Spleen (tissue), 11 donors: ENCODE measurements at regions not wholly inside any gene's neighbourhood (a gene's known extent, or its start where the extent isn't known, plus 50 kb on each side); places are given as distances from the start of the nearest gene placed in this dataset.

Source experiments
- DNase-seq: peaks from one replicate; pipeline ENCODE4 v3.0.0-alpha.2; 2020
- H3K27ac ChIP-seq, 8 donors: fragments of 200-600 bp; sonication (generic) in 7 of 8; 1 replicate in 4 of 8; 2 replicates in 4 of 8; pipeline versions ENCODE4 v1.5.0 to v1.8.0; 2016 to 2021; ENCODE audit warnings: inconsistent platforms in 4 of 8, mild to moderate bottlenecking in 4 of 8, moderate library complexity in 1 of 8
- H3K27me3 ChIP-seq, 7 donors: fragments of 200-600 bp; sonication (generic) in 6 of 7; replicated peaks in 1 of 7; 1 replicate in 4 of 7; 2 replicates in 3 of 7; pipeline versions ENCODE4 v1.5.0 to v1.8.0; 2016 to 2021; ENCODE audit warnings: inconsistent platforms in 3 of 7, mild to moderate bottlenecking in 1 of 7
- H3K36me3 ChIP-seq, 6 donors: fragments of 200-600 bp; sonication (generic) in 5 of 6; 1 replicate in 4 of 6; 2 replicates in 2 of 6; pipeline versions ENCODE4 v1.5.0 to v1.8.0; 2016 to 2021; ENCODE audit warnings: inconsistent platforms in 2 of 6
- H3K4me1 ChIP-seq, 6 donors: fragments of 200-600 bp; sonication (generic) in 5 of 6; 1 replicate in 3 of 6; 2 replicates in 3 of 6; pipeline versions ENCODE4 v1.5.0 to v1.8.0; 2016 to 2021; ENCODE audit warnings: inconsistent platforms in 3 of 6
- H3K4me3 ChIP-seq, 8 donors: fragments of 200-600 bp; sonication (generic) in 7 of 8; 1 replicate in 4 of 8; 2 replicates in 4 of 8; pipeline versions ENCODE4 v1.5.0 to v1.8.0; 2016 to 2021; ENCODE audit warnings: inconsistent platforms in 4 of 8, mild to moderate bottlenecking in 4 of 8, moderate library complexity in 2 of 8
- H3K9me3 ChIP-seq, 8 donors: fragments of 200-600 bp; sonication (generic) in 7 of 8; 1 replicate in 4 of 8; 2 replicates in 4 of 8; pipeline versions ENCODE4 v1.5.0 to v1.8.0; 2016 to 2021; ENCODE audit warnings: inconsistent platforms in 4 of 8
- POLR2A ChIP-seq, 3 donors: fragments of 450-650 bp; IDR thresholded peaks; one replicate each; pipeline ENCODE4 v1.5.1; 2017; ENCODE audit warnings: antibody characterized with exemption in 3 of 3, mild to moderate bottlenecking in 1 of 3
- POLR2AphosphoS5 ChIP-seq, 3 donors: sonication (generic); formaldehyde crosslinking; IDR thresholded peaks; one replicate each; pipeline ENCODE4 v1.5.1; 2017; ENCODE audit warnings: antibody characterized with exemption in 3 of 3
- WGBS, 5 donors: extraction: QIAGEN DNeasy Blood & Tissue Kit in 3 of 5; methylation state at CpG; one replicate each; pipeline versions ENCODE4 v1.1.5 to v1.1.7; 2013 to 2018; 5-methylcytosine and 5-hydroxymethylcytosine counted together
- intact Hi-C: fragments of 100-400 bp; cut with DNase I; formaldehyde crosslinking; loops from one replicate; pipeline ENCODE4 v1.15.0; 2023; ENCODE audit warnings: low total_unique reads
- TF ChIP-seq, protein P1 (sequence below), 11 experiments: fragments of 200-600 bp in 7 of 11; fragments of 450-650 bp in 4 of 11; sonication (generic) in 4 of 11; IDR thresholded peaks in 8 of 11; conservative IDR thresholded peaks in 3 of 11; 1 replicate in 7 of 11; 2 replicates in 4 of 11; pipeline versions ENCODE4 v1.4.0 to v1.8.0; 2016 to 2021; ENCODE audit warnings: antibody characterized with exemption in 11 of 11, inconsistent platforms in 4 of 11, mild to moderate bottlenecking in 1 of 11
- donor health status: healthy with polysubstance abuse.
- donor health status: DM: no; HTN: no; CAD: no; lungs with moderate emphysema.
- donor health status: DM: no; HTN: no; CAD: no.
- donor health status: Bipolar disorder and iron deficiency.
- donor health status: healthy.
- donor health status: DM: no; HTN: no; CAD: no.
- donor health status: DM: yes; HTN: yes; CAD: no.

DNA sequence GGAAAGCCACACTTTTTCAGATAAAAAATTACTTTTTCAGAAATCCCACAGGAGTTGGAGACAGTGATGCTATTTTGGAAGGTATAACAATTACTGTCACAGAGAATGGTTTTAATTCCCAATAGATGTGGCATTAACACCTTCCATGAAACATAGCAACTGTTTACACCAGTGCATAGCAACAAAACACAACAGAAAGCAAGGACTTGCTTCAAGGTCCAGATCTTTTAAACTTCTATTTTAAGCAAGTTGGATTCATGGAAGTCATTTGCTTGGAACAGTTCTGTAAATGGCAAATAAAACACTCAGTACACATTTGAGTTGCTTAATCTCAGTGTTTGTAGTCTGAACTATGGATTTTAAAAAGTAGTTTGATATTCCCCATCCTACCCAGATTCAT lies 385.9 kb upstream of the SPRY2 start:
- no peaks in the 10 kb centered on the region for H3K36me3 ChIP-seq
- intact Hi-C loops: no loop called here

DNA sequence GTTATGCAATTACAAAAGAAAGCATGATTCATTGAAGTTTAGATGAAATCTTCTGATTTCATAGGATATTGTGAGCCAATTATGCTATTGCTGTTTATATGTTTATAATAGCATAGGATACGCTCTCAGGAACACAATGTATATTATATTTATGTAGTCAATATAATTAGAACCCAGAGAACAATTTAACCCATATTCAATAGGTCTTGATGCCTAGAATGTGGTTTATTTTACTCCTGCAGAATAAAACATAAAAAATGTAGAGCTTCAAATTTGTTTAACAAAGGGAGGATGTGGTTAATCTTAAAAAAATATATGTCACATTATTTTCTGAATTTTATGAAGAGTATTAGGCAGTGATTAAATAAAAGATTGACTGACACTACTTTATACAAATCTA lies 380.8 kb upstream of the SPRY2 start:
- intact Hi-C loops: no loop called here
- 0 to 38% (median 31%) methylated on average over 1 of the region's 1 CpG for WGBS, 5 donors
- no peak overlapping the region for H3K4me3 ChIP-seq

More for the DNA sequence above, 385.9 kb upstream of the SPRY2 start:
- H3K27ac ChIP-seq: no peak overlapping the region
- H3K4me3 ChIP-seq: no peak overlapping the region
- peaks cover 0 to 8% (median 0%) of the 10 kb centered on the region in 8 donors for H3K9me3 ChIP-seq
- no peaks in the 10 kb centered on the region for H3K4me1 ChIP-seq
- TF ChIP-seq POLR2A (IDR thresholded peaks at IDR 0.05): no peak
- TF ChIP-seq POLR2AphosphoS5 (IDR thresholded peaks at IDR 0.05): no peak
- TF ChIP-seq, protein P1, sequence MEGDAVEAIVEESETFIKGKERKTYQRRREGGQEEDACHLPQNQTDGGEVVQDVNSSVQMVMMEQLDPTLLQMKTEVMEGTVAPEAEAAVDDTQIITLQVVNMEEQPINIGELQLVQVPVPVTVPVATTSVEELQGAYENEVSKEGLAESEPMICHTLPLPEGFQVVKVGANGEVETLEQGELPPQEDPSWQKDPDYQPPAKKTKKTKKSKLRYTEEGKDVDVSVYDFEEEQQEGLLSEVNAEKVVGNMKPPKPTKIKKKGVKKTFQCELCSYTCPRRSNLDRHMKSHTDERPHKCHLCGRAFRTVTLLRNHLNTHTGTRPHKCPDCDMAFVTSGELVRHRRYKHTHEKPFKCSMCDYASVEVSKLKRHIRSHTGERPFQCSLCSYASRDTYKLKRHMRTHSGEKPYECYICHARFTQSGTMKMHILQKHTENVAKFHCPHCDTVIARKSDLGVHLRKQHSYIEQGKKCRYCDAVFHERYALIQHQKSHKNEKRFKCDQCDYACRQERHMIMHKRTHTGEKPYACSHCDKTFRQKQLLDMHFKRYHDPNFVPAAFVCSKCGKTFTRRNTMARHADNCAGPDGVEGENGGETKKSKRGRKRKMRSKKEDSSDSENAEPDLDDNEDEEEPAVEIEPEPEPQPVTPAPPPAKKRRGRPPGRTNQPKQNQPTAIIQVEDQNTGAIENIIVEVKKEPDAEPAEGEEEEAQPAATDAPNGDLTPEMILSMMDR (IDR thresholded peaks at IDR 0.05 in 8 of 11, conservative IDR thresholded peaks at IDR 0.05 in 3 of 11): no peak
- no peaks in the 10 kb centered on the region for H3K27me3 ChIP-seq
- DNase-seq: no peak

DNA sequence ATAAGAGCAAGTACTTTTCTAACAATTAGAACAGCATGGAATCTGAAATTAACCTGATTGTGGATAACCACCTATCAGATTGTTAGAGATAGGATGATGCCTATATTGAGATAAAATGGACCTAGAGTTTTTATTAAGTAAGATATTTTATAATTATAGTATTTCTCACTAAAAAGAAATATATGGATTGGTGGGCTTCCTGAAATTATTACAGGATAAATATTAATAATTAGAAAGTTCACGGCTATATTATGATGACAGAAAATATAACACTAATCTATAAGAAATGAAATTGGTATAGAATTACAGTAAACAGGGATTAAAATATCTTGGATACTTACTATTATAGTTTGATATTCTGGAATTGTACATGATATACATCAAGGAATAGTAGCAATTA lies 378.0 kb upstream of the SPRY2 start:
- peaks cover 0 to 6% (median 1%) of the 10 kb centered on the region in 6 donors for H3K4me1 ChIP-seq
- DNase-seq: no peak
- H3K36me3 ChIP-seq: no peaks in the 10 kb centered on the region
- H3K4me3 ChIP-seq: no peak overlapping the region
- intact Hi-C loops: no loop called here
- TF ChIP-seq POLR2AphosphoS5 (IDR thresholded peaks at IDR 0.05) (no peak), POLR2A (IDR thresholded peaks at IDR 0.05) (no peak)
- TF ChIP-seq, protein P1 (IDR thresholded peaks at IDR 0.05 in 8 of 11, conservative IDR thresholded peaks at IDR 0.05 in 3 of 11): no peak
- no peaks in the 10 kb centered on the region for H3K27me3 ChIP-seq
- no peak overlapping the region for H3K27ac ChIP-seq
- WGBS, 5 donors: 85 to 100% (median 97%) methylated on average over 1 of the region's 1 CpG
- no peaks in the 10 kb centered on the region for H3K9me3 ChIP-seq

More for the DNA sequence above, 380.8 kb upstream of the SPRY2 start:
- H3K36me3 ChIP-seq: no peaks in the 10 kb centered on the region
- no peaks in the 10 kb centered on the region for H3K9me3 ChIP-seq
- TF ChIP-seq, protein P1 (IDR thresholded peaks at IDR 0.05 in 8 of 11, conservative IDR thresholded peaks at IDR 0.05 in 3 of 11): no peak
- TF ChIP-seq POLR2AphosphoS5 (IDR thresholded peaks at IDR 0.05): no peak
- no peak for TF ChIP-seq POLR2A (IDR thresholded peaks at IDR 0.05)
- no peak for DNase-seq
- H3K4me1 ChIP-seq: peaks cover 0 to 2% (median 0%) of the 10 kb centered on the region in 6 donors
- no peak overlapping the region for H3K27ac ChIP-seq
- H3K27me3 ChIP-seq: no peaks in the 10 kb centered on the region

DNA sequence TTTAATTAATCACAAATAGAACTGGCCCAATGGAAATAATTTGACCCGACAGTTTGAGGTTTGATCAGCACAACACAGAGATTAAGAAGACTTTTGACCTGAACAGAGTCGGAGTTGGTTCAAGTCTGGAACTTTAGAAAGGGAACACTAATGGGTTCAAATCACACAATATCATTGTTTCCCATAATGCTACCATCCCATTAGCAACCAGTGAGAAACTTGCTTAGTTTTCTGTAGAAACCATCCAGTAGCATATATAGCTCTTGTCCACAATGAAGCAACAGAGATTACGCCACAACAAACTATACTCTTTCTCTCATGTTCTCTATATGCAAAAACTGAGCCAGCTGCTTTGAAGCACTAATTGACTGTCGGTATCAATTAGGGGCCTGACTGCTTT lies 376.9 kb upstream of the SPRY2 start:
- TF ChIP-seq POLR2AphosphoS5 (IDR thresholded peaks at IDR 0.05) (no peak), POLR2A (IDR thresholded peaks at IDR 0.05) (no peak)
- TF ChIP-seq, protein P1 (IDR thresholded peaks at IDR 0.05 in 8 of 11, conservative IDR thresholded peaks at IDR 0.05 in 3 of 11): no peak
- Histone ChIP-seq H3K4me1 (peaks cover 0 to 6% (median 1%) of the 10 kb centered on the region in 6 donors), H3K27ac (no peak overlapping the region), H3K36me3 (no peaks in the 10 kb centered on the region), H3K4me3 (no peak overlapping the region), H3K9me3 (peaks cover 0 to 7% (median 3%) of the 10 kb centered on the region in 8 donors), H3K27me3 (no peaks in the 10 kb centered on the region)
- 90 to 95% (median 95%) methylated on average over 4 of the region's 4 CpGs for WGBS, 5 donors
- DNase-seq: no peak
- intact Hi-C loops: no loop called here
